ENCODE measurements at regions not wholly inside any gene's neighbourhood (a gene's known extent, or its start where the extent isn't known, plus 50 kb on each side); places are given as distances from the start of the nearest gene placed in this dataset.
"Not testable (repeated sequence)": the region's sequence is repeated elsewhere in the genome, so short reads cannot be mapped to it uniquely, and the experiment has no call there.

GRCh38 chr2:242111954-242112353 is 242.4 kb downstream of the RTP5 start:
- not testable (repeated sequence) for DNase-seq (ENCODE audit: low read depth)

- DNase-seq (ENCODE audit: low read depth): not testable (repeated sequence)
Observed at GRCh38 chr2:242113492-242113891, 244.0 kb downstream of the RTP5 start.

- DNase-seq (ENCODE audit: low read depth): not testable (repeated sequence)
Observed at GRCh38 chr2:242116676-242117075, 247.1 kb downstream of the RTP5 start.

DNA sequence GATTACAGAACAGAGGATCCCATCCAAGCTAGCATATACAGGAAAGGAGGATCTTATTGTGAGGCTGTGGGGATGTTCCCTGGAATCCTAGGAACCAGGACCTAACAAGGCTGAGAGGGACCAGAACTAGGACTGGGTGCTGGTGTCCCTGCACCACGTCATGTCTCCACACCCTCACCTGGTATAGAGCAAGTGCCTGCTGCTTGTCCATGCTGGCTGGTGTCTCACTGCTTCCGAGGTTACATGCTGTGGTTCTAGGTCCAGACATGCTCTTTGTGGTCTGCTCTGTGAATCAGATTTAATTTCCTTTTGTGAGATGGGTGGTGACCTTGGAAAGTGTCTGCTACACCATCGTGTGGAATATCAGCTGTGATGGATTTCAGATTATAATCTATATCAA is 247.8 kb downstream of the RTP5 start:
- DNase-seq (ENCODE audit: low read depth): not testable (repeated sequence)

GRCh38 chr2:242119682-242120081 is 250.2 kb downstream of the RTP5 start:
- not testable (repeated sequence) for DNase-seq (ENCODE audit: low read depth)

DNA sequence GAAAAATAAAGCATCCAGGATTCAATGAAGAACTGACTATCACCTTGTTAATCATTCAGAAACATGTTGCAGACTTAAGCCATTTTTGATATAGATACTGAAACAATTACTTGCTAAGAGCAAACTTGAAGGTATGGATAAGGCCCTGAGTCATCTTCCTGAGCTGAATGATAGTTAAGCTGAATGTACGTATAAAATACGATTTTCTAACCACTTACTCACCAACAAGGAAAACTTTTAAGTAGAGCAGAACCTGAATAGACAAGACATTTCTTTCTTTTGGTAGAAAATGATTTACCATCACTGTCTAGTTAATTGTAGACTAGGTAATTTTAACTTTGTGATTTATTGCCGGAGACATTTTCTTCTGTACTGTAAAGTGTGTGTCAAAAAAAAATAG is 261.2 kb downstream of the RTP5 start:
- not testable (repeated sequence) for DNase-seq (ENCODE audit: low read depth)

GRCh38 chr2:242159921-242160320 is 290.4 kb downstream of the RTP5 start:
- not testable (repeated sequence) for DNase-seq (ENCODE audit: low read depth)

DNA sequence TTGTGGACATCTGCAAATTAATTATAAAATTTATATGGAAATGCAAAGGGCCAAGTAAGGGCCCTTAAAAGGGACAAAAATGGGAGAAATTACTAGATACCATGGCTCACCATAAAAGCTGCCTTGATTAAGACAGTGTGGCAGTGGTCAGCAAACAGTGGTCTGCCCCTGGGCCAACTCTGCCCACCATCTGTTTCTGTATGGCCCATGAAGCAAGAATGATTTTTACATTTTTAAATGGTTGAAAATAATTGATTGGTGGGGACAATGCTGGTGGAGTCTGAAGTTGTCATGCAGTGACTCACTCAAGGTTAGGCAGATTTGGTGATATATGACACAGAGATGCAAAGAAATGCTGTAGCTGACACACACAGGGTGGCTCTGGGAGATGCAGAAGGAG is 295.6 kb downstream of the RTP5 start:
- DNase-seq (ENCODE audit: low read depth): not testable (repeated sequence)

GRCh38 chr2:242171290-242171689 is 301.8 kb downstream of the RTP5 start:
- DNase-seq (ENCODE audit: low read depth): not testable (repeated sequence)

All from stimulated activated CD8-positive, alpha-beta memory T cell treated with anti-CD3 and anti-CD28 coated beads, Interleukin-7, amount 100 ng/mL, for 24 hours (primary cell).